GM12892 (cell line): ENCODE measurements at regions not wholly inside any gene's neighbourhood (a gene's known extent, or its start where the extent isn't known, plus 50 kb on each side); places are given as distances from the start of the nearest gene placed in this dataset.

Experiments used
- DNase-seq: peaks from one replicate; pipeline ENCODE4 v3.0.0; 2011; ENCODE audit not compliant: insufficient read length
- FAIRE-seq: peaks from 2 replicates; lab custom pipeline; 2011; peaks lifted over from hg19 to GRCh38; lab: Jason Lieb, UNC
- POLR2A ChIP-seq: IDR thresholded peaks from 2 replicates; pipeline ENCODE4 v1.6.1; 2011; ENCODE audit warnings: low read depth, low read length, control low read depth
- POLR2AphosphoS5 ChIP-seq: IDR thresholded peaks from 2 replicates; pipeline ENCODE4 v1.6.1; 2011; ENCODE audit warnings: low read depth, low read length, control low read depth
- TAF1 ChIP-seq: IDR thresholded peaks from 2 replicates; pipeline ENCODE4 v1.6.1; 2011; ENCODE audit warnings: low read depth, mild to moderate bottlenecking, control low read depth, low read length, borderline replicate concordance

GRCh38 chr6:53723331-53723730, 57.8 kb upstream of the KLHL31 start:
- FAIRE-seq (no peak), DNase-seq (no peak)
- TF ChIP-seq POLR2AphosphoS5: no peak
- no peak for TF ChIP-seq TAF1
- no peak for TF ChIP-seq POLR2A

GRCh38 chr6:53721766-53722165, 56.2 kb upstream of the KLHL31 start:
- FAIRE-seq: no peak
- TF ChIP-seq TAF1 (no peak), POLR2AphosphoS5 (no peak), POLR2A (no peak)
- DNase-seq: no peak

GRCh38 chr6:53718597-53719460, 53.3 kb upstream of the KLHL31 start:
- DNase-seq (peak; percentile 22), FAIRE-seq (peak; percentile 94)
- TF ChIP-seq POLR2AphosphoS5: no peak
- no peak for TF ChIP-seq POLR2A
- no peak for TF ChIP-seq TAF1

GRCh38 chr6:53717566-53717965, 52.0 kb upstream of the KLHL31 start:
- no peak for DNase-seq
- TF ChIP-seq POLR2A (no peak), POLR2AphosphoS5 (no peak), TAF1 (no peak)
- FAIRE-seq: no peak

GRCh38 chr6:53715434-53715833, 49.9 kb upstream of the KLHL31 start:
- TF ChIP-seq POLR2A (no peak), TAF1 (no peak), POLR2AphosphoS5 (no peak)
- DNase-seq (no peak), FAIRE-seq (no peak)
